Keratinocyte (primary cell): ENCODE measurements at regions not wholly inside any gene's neighbourhood (a gene's known extent, or its start where the extent isn't known, plus 50 kb on each side); places are given as distances from the start of the nearest gene placed in this dataset.

ENCODE experiments used
- CTCF ChIP-seq, 3 experiments: IDR thresholded peaks in 1 of 3; conservative IDR thresholded peaks in 1 of 3; optimal IDR thresholded peaks in 1 of 3; 2 replicates in 2 of 3; 3 replicates in 1 of 3; pipeline versions ENCODE3 to v1.5.1; 2011; ENCODE audit warnings: low read length in 3 of 3, mild to moderate bottlenecking in 3 of 3, moderate library complexity in 2 of 3, control low read depth in 1 of 3, inconsistent platforms in 1 of 3; ENCODE audit not compliant: insufficient read depth in 2 of 3; ENCODE audit errors: extremely low read depth in 1 of 3
- EZH2 ChIP-seq: IDR thresholded peaks from one replicate; pipeline ENCODE4 v1.6.1; 2012; ENCODE audit warnings: inconsistent platforms, mild to moderate bottlenecking, low read length, moderate library complexity

GRCh38 chr4:28918871-28919270, 1801.3 kb upstream of the PCDH7 start:
- TF ChIP-seq CTCF (optimal IDR thresholded peaks at IDR 0.05 in 1 of 3, IDR thresholded peaks at IDR 0.05 in 1 of 3, conservative IDR thresholded peaks at IDR 0.05 in 1 of 3; ENCODE audit: extremely low read depth in 1 of 3, insufficient read depth in 2 of 3, low read length in 3 of 3) (no peak), EZH2 (no peak)
